ENCODE measurements at regions not wholly inside any gene's neighbourhood (a gene's known extent, or its start where the extent isn't known, plus 50 kb on each side); places are given as distances from the start of the nearest gene placed in this dataset.

GRCh38 chr9:11001546-11001945 is 388.7 kb upstream of the PTPRD start:
- Mint-ChIP-seq H3K4me3 (no peak overlapping the region), H3K9me3 (no peaks in the 10 kb centered on the region), H3K4me1 (no peaks in the 10 kb centered on the region), H3K27me3 (ENCODE audit: low read depth) (no peaks in the 10 kb centered on the region), H3K27ac (no peak overlapping the region), H3K36me3 (no peaks in the 10 kb centered on the region)
- DNase-seq (ENCODE audit: low spot score in 2 of 2, unreplicated experiment in 2 of 2), result no peak
- TF ChIP-seq CTCF (IDR thresholded peaks at IDR 0.05; ENCODE audit: unreplicated experiment), result no peak

- no peak for TF ChIP-seq CTCF (IDR thresholded peaks at IDR 0.05; ENCODE audit: unreplicated experiment)
- no peaks in the 10 kb centered on the region for H3K4me1 Mint-ChIP-seq
- H3K27me3 Mint-ChIP-seq (ENCODE audit: low read depth), result no peaks in the 10 kb centered on the region
- H3K9me3 Mint-ChIP-seq, result peaks cover 5% of the 10 kb centered on the region
- DNase-seq (ENCODE audit: low spot score in 2 of 2, unreplicated experiment in 2 of 2), result no peak
- no peaks in the 10 kb centered on the region for H3K36me3 Mint-ChIP-seq
- H3K27ac Mint-ChIP-seq, result no peak overlapping the region
- H3K4me3 Mint-ChIP-seq, result no peak overlapping the region
Observed at GRCh38 chr9:11002705-11003104, 389.9 kb upstream of the PTPRD start.

GRCh38 chr9:11003836-11004235 is 391.0 kb upstream of the PTPRD start:
- H3K4me1 Mint-ChIP-seq, result no peaks in the 10 kb centered on the region
- H3K27me3 Mint-ChIP-seq (ENCODE audit: low read depth), result no peaks in the 10 kb centered on the region

GRCh38 chr9:11011696-11012095 is 398.9 kb upstream of the PTPRD start:
- Mint-ChIP-seq H3K27me3 (ENCODE audit: low read depth) (no peaks in the 10 kb centered on the region), H3K4me3 (no peak overlapping the region), H3K9me3 (peaks cover 49% of the 10 kb centered on the region)

More at GRCh38 chr9:11003836-11004235, 391.0 kb upstream of the PTPRD start:
- Mint-ChIP-seq H3K9me3 (peaks cover 14% of the 10 kb centered on the region), H3K27ac (no peak overlapping the region), H3K4me3 (no peak overlapping the region), H3K36me3 (peaks cover 3% of the 10 kb centered on the region)
- no peak for DNase-seq (ENCODE audit: low spot score in 2 of 2, unreplicated experiment in 2 of 2)
- TF ChIP-seq CTCF (IDR thresholded peaks at IDR 0.05; ENCODE audit: unreplicated experiment), result no peak

GRCh38 chr9:11016081-11016480 is 403.3 kb upstream of the PTPRD start:
- Mint-ChIP-seq H3K27ac (no peak overlapping the region), H3K36me3 (no peaks in the 10 kb centered on the region), H3K4me1 (no peaks in the 10 kb centered on the region), H3K9me3 (peaks cover 24% of the 10 kb centered on the region), H3K27me3 (ENCODE audit: low read depth) (no peaks in the 10 kb centered on the region), H3K4me3 (no peak overlapping the region)
- TF ChIP-seq CTCF (IDR thresholded peaks at IDR 0.05; ENCODE audit: unreplicated experiment), result no peak
- DNase-seq (ENCODE audit: low spot score in 2 of 2, unreplicated experiment in 2 of 2), result no peak

More at GRCh38 chr9:11011696-11012095, 398.9 kb upstream of the PTPRD start:
- no peaks in the 10 kb centered on the region for H3K4me1 Mint-ChIP-seq
- peaks cover 6% of the 10 kb centered on the region for H3K36me3 Mint-ChIP-seq
- no peak overlapping the region for H3K27ac Mint-ChIP-seq
- TF ChIP-seq CTCF (IDR thresholded peaks at IDR 0.05; ENCODE audit: unreplicated experiment), result no peak
- DNase-seq (ENCODE audit: low spot score in 2 of 2, unreplicated experiment in 2 of 2), result no peak

- Mint-ChIP-seq H3K9me3 (no peaks in the 10 kb centered on the region), H3K4me3 (no peak overlapping the region), H3K36me3 (no peaks in the 10 kb centered on the region), H3K4me1 (peaks cover 16% of the 10 kb centered on the region), H3K27me3 (ENCODE audit: low read depth) (no peaks in the 10 kb centered on the region), H3K27ac (peak overlapping the region; percentile 69)
- no peak for TF ChIP-seq CTCF (IDR thresholded peaks at IDR 0.05; ENCODE audit: unreplicated experiment)
- DNase-seq (ENCODE audit: low spot score in 2 of 2, unreplicated experiment in 2 of 2), result no peak
Observed at GRCh38 chr9:11023201-11023600, 410.4 kb upstream of the PTPRD start.
